ENCODE measurements at regions not wholly inside any gene's neighbourhood (a gene's known extent, or its start where the extent isn't known, plus 50 kb on each side); places are given as distances from the start of the nearest gene placed in this dataset.

GRCh38 chr1:97010566-97011264 lies 289.1 kb downstream of the PTBP2 start:
- no peak for TF ChIP-seq CTCF (IDR thresholded peaks at IDR 0.05)
- no peak for TF ChIP-seq EZH2 (IDR thresholded peaks at IDR 0.05; ENCODE audit: borderline replicate concordance, insufficient read depth, low read depth, low read length, poor library complexity, severe bottlenecking)

Data from B cell (primary cell).